ENCODE measurements at regions not wholly inside any gene's neighbourhood (a gene's known extent, or its start where the extent isn't known, plus 50 kb on each side); places are given as distances from the start of the nearest gene placed in this dataset.
"Not testable (repeated sequence)": the region's sequence is repeated elsewhere in the genome, so short reads cannot be mapped to it uniquely, and the experiment has no call there.

DNA sequence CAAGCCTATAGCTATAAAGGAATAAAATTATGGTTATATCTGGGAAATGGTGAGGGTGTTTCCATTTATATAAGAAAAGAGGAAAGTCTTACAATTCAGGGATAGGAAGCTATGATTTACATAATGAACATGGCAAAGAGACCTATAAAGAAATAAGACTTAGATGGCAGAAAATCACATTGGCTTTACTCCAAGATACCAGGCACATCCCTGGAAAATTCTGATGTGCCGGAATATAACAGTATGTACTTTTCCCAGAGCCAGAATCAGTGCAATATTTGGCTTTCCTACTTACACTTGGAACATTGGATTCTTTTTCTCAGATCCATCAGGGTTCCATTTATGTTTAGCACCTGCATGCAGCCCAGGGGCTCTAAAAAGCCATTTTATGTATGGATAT is 357.8 kb downstream of the CETN3 start:
- no peak for DNase-seq

- no peak for DNase-seq
Observed at GRCh38 chr5:90050103-90050502, 359.5 kb downstream of the CETN3 start.

DNA sequence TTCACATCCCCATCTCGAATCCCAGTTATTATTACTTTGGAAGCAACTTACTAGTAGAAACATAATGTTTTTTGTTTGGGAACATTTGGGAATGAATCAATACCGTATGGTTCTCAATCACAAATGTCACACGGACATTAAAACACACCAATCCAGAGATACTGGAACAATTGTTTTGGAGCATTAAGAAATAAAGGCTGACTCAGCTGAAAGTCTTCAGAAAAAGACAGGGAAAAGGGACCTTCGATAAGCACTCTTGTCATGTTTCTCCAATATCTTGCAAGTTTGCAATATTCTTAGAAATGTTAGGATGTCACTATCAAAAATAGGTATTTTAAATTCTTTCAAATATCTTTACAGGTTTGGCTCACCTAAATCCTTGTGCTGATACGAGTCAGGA is 362.4 kb downstream of the CETN3 start:
- DNase-seq, result no peak

GRCh38 chr5:90040082-90040481 is 369.5 kb downstream of the CETN3 start:
- not testable (repeated sequence) for DNase-seq

GRCh38 chr5:90037646-90038045 is 371.9 kb downstream of the CETN3 start:
- no peak for DNase-seq

DNA sequence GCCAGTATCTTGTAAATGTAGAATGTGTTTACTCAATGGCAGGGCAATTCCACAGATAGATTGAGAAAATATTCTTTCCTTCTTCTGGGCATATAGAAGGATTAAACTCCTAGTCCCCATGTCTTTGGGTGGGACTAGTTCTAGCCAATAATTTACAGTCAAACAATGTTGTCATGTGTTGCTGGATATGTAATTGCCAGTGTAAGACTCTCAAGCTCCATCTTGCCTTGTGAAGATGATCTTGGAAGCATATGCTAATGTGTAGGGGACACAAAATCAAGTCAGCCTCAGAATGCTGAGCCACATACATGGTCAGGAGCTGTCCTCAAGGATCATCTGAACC is 386.9 kb downstream of the CETN3 start:
- no peak for DNase-seq

DNA sequence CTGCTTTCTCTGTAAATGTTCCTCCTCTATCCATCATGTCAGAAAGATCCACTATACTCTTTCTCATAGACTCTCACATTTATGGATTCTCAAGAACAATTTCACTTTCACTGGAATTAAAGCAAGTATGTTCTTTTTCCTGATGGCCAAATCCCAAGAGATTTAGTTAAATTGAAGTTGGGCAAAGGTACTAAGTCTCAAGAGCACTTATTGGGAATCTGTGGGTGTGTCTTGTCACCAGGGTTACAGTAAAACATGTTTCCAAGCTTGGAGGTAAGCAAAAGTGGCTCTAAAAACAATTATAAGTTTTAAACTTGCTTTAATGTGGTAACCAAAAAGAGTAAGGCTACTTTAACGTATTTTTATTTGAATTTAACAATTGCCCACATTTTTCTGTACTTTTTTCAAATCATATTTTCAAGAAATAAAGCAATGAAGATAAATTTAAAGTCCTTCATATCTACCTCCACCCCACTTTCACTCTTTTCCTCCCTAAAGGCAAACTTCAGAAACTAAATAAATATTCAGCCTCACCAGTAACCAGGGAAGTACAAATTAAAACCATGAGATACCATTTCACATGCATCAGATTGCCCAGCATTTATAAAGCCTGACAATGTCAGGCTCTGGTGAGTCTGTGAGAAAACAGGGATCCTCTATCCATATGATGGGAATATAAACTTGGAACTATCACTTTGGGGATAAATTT is 387.4 kb downstream of the CETN3 start:
- DNase-seq, result no peak

DNA sequence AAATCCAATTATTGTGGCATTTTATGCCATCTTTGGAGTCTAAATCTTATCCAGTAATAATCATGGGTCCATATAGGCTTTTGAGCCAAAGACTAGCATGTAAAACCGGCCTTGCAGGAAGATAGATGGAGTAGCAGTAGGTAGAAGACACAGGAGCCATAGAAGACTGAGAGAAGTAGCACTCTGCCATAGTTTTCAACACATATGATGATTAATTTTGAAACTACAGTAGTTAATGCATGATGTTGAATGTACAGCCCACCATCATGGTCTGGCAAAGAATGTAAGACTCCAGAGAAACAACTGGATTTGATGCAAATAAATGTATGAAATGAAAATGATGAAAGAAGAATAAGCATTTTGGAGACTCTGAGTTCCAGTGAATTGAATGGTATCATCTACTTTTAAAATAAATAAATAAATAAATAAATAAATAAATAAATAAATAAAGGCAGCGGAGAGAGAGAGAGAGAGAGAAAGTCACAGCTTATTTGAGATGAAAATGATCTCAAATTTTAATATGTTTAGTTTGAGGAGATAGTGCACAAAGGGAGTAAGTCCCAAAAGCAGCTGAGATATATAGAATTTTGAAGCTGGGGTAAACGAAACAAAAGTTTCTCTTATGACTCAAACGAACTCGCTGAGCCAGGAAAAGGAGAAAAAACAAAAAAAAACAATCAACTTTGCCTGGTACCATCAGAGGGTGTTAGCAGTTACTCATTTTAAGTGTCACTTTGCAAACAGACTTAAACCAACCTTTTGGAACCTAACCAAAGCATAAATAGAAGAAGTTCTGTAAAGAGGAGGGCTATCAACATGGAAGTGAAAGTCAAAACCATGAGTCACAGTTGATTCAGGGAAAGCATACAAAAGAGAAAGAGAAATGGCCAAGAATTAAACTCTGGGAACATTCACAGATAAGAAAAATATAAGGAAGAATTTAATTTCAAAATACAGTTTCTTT is 388.7 kb downstream of the CETN3 start:
- DNase-seq, result no peak

DNA sequence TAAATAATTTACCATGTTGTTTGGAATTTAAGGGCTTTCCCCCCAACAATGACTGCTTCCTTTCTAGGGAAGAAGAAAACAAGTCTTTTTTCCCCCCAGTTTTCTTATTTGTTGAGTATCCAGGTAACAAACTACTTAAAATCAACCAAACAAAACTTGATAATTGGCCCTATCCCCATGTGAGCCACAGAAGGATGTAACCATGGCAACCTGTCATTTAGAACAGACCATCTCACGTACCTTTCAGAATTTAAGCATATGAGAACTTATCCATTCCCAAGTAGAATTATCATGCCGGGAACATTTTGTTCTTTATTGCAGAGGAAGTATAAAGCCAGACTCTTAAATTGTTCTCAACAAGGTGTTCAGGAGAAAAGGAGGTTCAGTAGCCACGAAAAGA is 392.3 kb downstream of the CETN3 start:
- DNase-seq, result no peak

GRCh38 chr5:90015584-90016018 is 394.0 kb downstream of the CETN3 start:
- no peak for DNase-seq

GRCh38 chr5:90014420-90014819 is 395.1 kb downstream of the CETN3 start:
- DNase-seq, result no peak

DNA sequence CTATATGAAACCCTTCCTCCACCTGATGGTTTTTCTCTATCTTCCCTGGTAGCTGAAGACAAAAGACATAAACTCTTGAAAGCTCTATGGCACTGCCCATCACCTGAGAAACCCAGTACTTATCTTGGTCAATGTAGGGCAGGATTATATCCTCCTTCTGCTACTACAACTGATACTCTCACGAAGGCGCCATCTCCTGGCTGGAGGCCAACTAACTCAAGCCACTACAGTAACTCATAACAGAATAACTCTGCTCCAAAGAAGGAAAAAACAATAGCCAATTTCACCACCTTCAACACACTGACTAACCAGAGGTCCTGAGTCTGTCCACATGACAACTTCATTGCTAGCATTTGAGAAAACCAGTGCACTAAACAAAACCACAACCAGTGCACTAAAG is 409.2 kb downstream of the CETN3 start:
- DNase-seq, result no peak

GRCh38 chr5:89998519-89999305 is 410.8 kb downstream of the CETN3 start:
- DNase-seq, result no peak

- DNase-seq, result no peak
Observed at GRCh38 chr5:89996890-89997289, 412.7 kb downstream of the CETN3 start.

- DNase-seq, result no peak
Observed at GRCh38 chr5:89996335-89996734, 413.2 kb downstream of the CETN3 start.

DNA sequence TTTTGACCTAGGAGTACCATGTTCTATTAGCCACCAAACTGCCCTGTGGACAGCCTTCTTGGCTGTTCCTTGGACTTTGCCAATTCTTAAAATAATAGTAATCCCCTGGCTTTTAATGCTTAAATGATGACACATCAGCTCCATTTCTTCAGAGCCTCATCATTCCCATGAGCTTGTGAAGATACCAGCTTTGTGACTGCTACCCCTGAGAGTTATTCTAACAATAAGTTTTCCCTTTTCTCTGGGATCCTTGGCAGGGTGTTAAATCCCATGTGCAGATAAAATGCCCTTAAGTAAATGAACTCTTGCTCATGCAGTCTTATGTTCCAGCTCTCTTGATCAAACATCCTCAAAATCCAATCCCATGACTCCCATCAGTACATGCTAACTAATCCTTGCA is 415.3 kb downstream of the CETN3 start:
- no peak for DNase-seq

DNA sequence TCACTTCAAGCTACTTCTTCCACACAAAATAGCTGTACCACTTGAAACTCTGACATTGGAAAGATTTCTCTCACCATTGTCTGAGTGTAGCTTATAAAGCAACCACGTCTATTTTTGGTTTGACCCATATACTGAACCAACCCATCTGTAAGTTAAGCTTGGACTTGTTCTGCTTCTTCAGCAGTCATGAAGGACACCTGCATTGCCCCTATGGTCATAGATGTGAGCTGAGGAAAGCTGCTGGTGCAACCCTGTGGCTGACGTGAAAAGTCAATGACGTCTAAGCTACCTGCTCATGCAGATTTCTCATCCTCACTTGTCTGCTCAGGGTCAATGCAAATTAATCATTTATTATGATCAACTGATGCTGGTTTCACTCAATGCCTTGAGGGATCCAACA is 417.4 kb downstream of the CETN3 start:
- DNase-seq, result no peak

DNA sequence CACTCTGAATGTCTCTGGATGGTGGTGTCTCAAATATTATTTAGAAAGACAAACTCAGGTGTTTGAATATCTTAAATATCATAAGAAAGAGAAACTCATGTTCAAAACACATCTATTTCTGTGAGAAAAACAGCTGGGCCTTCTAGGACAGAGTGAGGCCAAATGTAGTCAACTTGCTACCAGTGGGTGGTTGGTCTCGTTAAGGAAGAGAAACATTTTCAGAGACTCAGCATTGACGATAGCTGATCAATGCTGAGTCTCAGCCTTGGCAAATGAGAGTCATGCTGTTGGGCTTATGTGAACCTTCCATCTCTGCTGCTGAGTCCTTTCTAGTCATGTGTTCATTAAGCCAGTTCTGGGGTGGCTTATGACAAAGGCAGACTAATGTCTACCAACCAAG is 418.0 kb downstream of the CETN3 start:
- DNase-seq, result no peak

DNA sequence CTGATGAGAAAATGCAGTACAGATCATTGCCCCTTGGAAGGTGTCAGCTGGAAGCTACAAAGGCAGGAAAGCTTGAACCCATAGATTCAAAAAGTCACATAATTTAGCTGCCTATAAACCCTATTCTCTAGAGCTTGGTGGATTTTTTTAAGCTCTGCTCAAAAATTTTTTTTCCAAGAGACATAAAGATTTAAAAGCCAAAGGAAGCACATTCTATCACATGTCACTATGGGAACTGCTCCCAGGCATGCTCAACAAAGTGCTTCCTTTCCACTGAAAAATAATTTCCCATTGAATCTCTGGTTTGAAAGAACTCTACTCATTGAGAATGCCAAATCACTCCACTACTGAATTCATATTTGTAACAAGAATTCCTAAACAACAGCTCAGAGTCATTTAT is 419.8 kb downstream of the CETN3 start:
- DNase-seq, result no peak

DNA sequence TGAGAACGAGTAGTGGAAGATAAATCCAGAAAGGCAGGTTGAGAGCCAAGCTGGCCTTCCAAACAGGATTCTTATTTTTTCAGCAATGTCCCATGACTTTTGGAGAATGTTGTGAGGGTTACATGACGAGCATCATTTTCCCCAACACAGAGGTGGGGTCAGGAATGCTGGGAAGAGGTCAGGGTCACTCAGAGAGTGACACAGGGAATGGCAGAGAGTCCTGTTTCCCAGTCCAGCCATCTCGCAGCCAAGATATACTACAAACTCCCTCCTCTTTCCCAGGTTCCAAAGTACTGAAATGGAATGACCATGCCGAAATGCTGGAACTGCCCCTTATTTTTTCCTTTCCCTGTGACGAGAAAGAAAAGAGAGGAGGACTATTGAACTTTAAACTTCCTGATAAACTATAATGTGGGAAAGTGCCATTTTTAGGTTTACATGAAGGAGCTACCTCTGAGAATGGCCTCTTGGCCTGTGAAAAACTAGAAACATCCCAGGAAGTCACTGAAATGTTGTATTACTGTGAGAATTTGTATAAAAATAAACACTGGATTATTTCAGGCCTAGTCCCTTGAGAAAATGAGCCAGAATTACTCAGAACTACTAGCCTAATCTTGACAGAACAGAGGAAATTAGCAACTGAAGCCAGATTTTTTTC is 420.4 kb downstream of the CETN3 start:
- no peak for DNase-seq

DNA sequence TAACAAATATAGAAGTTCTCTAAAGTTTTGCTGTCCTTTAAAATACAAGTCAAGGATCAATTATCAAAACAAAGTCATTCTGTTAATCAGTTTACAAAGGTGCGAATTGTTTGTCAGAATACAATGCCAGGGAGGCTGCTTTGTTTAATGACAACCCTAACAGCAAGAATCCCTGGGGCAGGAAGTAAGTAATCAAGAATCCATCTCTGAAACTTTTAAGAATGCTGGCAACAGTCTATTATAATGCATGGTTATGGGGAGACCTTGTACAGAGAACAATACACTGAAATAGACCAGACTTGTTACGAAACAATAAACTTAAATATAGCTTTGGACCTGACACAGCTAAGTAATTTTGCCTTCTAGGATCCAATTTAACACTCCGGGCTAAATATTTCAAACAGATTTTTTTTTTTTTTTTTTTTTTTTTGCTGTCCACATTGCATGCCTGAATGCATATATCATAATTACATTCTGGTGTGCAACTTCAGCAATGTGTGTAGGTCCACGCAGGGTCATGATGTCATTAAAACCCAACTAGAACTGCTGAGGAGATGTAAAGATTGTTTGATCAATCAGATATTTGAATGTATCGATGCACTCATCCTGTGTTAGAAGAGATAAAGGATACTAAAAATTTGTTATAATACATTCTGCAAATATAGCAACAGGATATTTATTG is 421.3 kb downstream of the CETN3 start:
- DNase-seq, result no peak

GRCh38 chr5:89983216-89983615 is 426.3 kb downstream of the CETN3 start:
- DNase-seq, result no peak

Data from GOT3 (cell line).